HAP-1 (cell line): ENCODE measurements at regions not wholly inside any gene's neighbourhood (a gene's known extent, or its start where the extent isn't known, plus 50 kb on each side); places are given as distances from the start of the nearest gene placed in this dataset.
"Not testable (repeated sequence)": the region's sequence is repeated elsewhere in the genome, so short reads cannot be mapped to it uniquely, and the experiment has no call there.

ENCODE experiments used
- DNase-seq, 2 experiments: peaks; one replicate each; pipeline ENCODE4 v3.0.0-alpha.2; 2016 to 2020; ENCODE audit warnings: low spot score in 2 of 2
- H3K27me3 ChIP-seq: fragments of 250-450 bp; sonication (Bioruptor Pico); 2 replicates; pipeline ENCODE4 v1.5.1; 2020; ENCODE audit warnings: low read depth, mild to moderate bottlenecking, moderate library complexity
- H3K36me3 ChIP-seq: fragments of 250-450 bp; sonication (Bioruptor Pico); replicated peaks from 2 replicates; pipeline ENCODE4 v1.5.1; 2020; ENCODE audit warnings: mild to moderate bottlenecking
- H3K4me1 ChIP-seq: fragments of 250-450 bp; sonication (Bioruptor Pico); 2 replicates; pipeline ENCODE4 v1.5.1; 2020; ENCODE audit warnings: mild to moderate bottlenecking
- H3K4me3 ChIP-seq: fragments of 250-450 bp; sonication (Bioruptor Pico); 2 replicates; pipeline ENCODE4 v1.5.1; 2020; ENCODE audit warnings: mild to moderate bottlenecking, moderate library complexity
- H3K9me3 ChIP-seq: fragments of 250-450 bp; sonication (Bioruptor Pico); 2 replicates; pipeline ENCODE4 v1.5.1; 2020; ENCODE audit warnings: mild to moderate bottlenecking, moderate library complexity
- in situ Hi-C: fragments of 300-500 bp; cut with MboI; formaldehyde crosslinking; loops from 3 replicates; pipeline ENCODE4 v1.14.3; 2020; ENCODE audit warnings: low sequenced_read_pairs, inconsistent platforms, mixed read lengths

DNA sequence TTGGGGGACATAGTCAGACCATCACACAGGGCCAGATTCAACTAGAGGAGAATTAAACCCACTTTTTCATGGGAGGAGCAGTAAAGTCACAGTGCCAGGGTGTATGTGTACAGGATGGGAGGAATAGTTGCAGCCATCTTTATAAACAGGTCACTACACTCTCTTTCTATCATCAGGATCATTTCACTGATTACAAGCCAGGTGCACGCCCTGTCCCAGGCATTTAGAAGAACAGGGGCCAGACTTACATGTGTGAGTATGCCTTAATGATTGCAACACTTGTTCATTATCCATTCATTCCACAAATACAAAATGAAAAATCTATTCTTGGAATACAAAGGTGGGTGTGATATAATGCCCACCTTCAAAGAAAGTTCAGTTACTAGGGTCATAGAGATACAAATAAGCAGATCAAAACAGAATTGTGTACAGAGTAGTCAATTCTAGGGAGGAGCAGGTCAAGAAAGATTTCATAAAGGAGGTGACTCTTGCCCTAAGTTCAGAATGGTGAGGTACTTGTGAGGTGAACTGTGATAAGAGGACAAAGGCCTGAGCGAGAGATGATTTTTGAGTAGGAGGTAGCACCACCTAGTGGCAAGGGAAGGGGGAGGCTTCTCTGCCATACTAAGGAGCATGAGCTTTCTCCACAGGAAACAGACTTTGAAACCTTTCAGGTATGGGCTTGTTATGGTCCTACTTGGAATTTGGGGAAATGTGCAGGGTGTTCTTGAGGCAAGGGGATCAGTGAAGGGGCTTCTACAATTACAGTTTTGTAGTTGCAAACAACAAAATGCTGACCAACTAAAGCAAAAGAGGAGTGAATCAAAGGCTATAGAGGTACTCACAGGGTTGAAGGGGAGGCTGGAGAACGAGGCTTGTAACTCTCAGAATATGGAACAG is 156.3 kb downstream of the SUCLG1 start:
- no peaks in the 10 kb centered on the region; the same call in 1 of the 2 replicates for H3K9me3 ChIP-seq
- H3K4me1 ChIP-seq: peaks cover 2% of the 10 kb centered on the region
- no peaks in the 10 kb centered on the region for H3K36me3 ChIP-seq
- in situ Hi-C loops: no loop called here
- peak; percentile 65 to 72 for DNase-seq
- no peak overlapping the region for H3K4me3 ChIP-seq
- H3K27me3 ChIP-seq: no peaks in the 10 kb centered on the region

DNA sequence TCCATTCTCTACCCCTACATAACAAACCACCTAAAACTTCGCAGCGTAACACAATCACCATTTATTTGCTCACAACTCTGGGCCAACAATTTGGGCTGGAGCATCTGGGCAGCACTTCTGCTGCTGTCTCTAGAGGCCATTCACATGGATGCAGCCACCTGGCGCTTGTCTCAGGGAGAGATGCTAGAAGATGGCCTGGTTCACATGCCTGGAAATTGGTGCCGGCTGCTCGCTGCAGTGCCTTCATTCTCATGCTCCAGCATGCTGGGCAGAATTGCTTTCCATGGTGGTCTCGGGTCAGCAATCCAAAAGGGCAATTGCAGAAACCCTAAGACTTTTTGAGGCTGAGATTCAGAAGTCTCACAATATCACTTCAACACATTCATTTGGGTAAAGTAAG is 157.4 kb downstream of the SUCLG1 start:
- Histone ChIP-seq H3K27me3 (no peaks in the 10 kb centered on the region), H3K9me3 (no peaks in the 10 kb centered on the region; the same call in 1 of the 2 replicates), H3K36me3 (no peaks in the 10 kb centered on the region), H3K4me3 (no peak overlapping the region), H3K4me1 (peaks cover 10% of the 10 kb centered on the region)
- in situ Hi-C loops: no loop called here
- no peak for DNase-seq

DNA sequence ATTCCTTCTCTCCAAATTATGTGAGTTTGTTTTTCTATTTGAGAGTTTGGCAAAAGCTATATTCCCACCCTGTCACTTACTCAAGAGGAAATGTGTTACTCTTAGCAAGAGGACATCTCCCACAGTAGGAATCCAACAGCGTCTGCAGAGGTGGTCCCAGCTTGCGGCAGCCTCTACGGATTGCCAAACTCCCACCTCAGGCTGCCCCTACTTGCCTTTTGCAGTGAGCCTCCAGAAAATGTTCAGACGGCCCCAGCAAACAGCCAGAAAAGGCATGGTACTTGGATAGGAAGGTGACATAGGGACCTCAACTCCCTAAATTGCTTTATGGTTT is 158.4 kb downstream of the SUCLG1 start:
- Histone ChIP-seq H3K9me3 (no peaks in the 10 kb centered on the region; the same call in 1 of the 2 replicates), H3K27me3 (no peaks in the 10 kb centered on the region), H3K4me3 (no peak overlapping the region), H3K36me3 (no peaks in the 10 kb centered on the region), H3K4me1 (peaks cover 10% of the 10 kb centered on the region)
- no peak for DNase-seq
- in situ Hi-C loops: no loop called here

DNA sequence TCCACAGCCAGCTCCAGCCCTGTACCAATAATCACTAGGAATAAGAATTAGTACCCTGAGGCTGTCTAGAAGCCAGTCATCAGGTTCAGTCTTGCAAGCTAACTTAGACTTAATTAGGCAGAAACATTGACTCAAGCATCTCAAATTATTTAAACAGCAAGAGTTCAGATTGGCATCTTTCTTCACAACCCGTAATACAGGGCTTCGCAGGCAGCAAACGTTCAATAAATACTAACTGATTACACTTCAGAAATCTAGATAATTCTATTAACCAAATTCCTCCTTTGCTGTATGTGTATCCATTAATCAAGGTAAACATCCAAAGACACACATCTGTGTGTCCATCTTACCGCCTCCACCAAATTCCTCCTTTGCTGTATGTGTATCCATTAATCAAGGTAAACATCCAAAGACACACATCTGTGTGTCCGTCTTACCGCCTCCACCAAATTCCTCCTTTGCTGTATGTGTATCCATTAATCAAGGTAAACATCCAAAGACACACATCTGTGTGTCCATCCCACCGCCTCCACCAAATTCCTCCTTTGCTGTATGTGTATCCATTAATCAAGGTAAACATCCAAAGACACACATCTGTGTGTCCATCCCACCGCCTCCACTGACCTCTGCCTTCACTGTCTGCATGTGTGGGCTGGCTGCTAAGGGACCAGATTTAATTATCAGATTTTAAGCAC is 158.9 kb downstream of the SUCLG1 start:
- peaks cover 10% of the 10 kb centered on the region for H3K4me1 ChIP-seq
- H3K36me3 ChIP-seq, in situ Hi-C loops, H3K27me3 ChIP-seq, DNase-seq, H3K4me3 ChIP-seq, H3K9me3 ChIP-seq: not testable (repeated sequence)

DNA sequence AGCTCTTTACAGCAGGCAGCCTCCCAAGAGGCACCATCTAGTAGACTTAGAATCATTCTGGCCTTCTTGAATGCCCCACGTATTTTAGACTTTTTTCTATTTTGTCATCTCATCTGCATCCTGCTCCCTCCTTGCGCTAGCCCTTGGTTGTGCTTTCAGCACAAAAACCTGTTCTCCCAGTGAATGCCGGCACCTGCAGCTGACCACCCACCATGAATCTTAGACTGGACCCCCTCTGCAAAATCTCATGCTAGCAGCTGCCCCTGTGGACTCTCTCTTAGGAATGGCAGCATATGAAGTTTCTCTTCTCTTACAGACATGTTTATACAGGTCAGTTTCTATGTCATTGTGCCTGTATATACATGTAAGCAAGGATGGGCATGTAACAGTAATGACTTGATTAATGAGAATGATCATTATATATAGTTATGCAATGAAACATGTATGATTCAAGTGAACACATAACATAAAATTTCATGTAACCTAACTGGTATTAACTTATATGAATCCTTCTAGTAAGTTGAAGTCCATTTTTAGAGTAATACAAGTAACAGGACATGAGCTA is 159.8 kb downstream of the SUCLG1 start:
- in situ Hi-C loops: loop anchor here (10.0 kb wide), 1 partner anchor 274 kb away; no protein-coding TSS in a partner anchor
- peaks cover 10% of the 10 kb centered on the region for H3K4me1 ChIP-seq
- no peaks in the 10 kb centered on the region for H3K9me3 ChIP-seq
- no peak overlapping the region for H3K4me3 ChIP-seq
- no peaks in the 10 kb centered on the region for H3K27me3 ChIP-seq
- H3K36me3 ChIP-seq: no peaks in the 10 kb centered on the region
- no peak for DNase-seq

DNA sequence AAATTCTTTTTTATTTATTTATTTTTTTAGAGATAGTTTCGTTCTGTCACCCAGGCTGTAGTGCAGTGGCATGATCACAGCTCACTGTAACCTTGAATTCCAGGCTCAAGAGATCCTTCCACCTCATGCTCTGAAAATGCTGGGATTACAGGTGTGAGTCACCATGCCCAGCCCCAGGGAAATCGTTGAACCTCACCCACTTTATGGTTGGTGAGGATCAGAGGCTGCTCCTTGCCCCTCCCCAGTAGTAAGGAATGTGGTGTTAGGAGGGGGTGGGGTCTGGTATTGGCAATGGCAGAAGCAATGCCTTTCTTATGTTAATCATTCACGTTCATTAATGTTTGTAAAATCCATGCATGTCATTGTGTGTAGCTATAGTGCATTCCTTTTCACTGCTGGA is 161.9 kb downstream of the SUCLG1 start:
- Histone ChIP-seq H3K4me3 (no peak overlapping the region), H3K36me3 (no peaks in the 10 kb centered on the region), H3K27me3 (no peaks in the 10 kb centered on the region), H3K4me1 (peaks cover 10% of the 10 kb centered on the region), H3K9me3 (no peaks in the 10 kb centered on the region)
- in situ Hi-C loops: loop anchor here (10.0 kb wide), 1 partner anchor 272 kb away; no protein-coding TSS in a partner anchor
- peak; percentile 61 to 72 for DNase-seq

DNA sequence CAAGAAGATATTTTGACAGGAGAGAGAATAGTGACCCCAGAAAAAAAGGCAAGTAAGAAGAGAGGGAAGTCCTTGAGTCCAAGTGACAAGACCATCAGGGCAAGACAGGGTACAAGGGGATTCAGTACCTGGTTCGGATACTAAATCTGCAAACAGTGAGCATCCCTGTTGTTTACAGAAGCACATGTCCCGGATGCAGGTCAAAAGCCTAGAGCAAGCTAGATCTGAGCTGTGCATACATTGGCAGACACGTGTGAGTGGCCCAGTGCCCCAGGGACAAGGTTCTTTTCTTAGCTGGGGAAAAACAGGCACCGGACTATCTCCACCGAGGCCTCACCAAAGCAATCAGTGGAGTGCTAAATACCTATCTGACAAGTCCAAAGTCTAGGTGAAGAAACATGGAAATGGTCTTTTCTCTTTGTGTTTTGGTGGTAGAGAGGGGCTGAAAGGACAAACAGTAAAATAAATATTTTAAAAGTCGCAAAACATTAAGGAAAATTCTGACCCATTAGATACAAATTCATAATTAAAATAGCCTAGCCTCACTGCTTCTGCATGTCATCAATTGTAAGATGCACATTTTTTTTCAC is 165.2 kb downstream of the SUCLG1 start:
- Histone ChIP-seq H3K9me3 (no peaks in the 10 kb centered on the region), H3K4me1 (peaks cover 10% of the 10 kb centered on the region), H3K36me3 (no peaks in the 10 kb centered on the region), H3K4me3 (no peak overlapping the region), H3K27me3 (no peaks in the 10 kb centered on the region)
- no peak for DNase-seq
- in situ Hi-C loops: loop anchor here (10.0 kb wide), 1 partner anchor 269 kb away; no protein-coding TSS in a partner anchor

DNA sequence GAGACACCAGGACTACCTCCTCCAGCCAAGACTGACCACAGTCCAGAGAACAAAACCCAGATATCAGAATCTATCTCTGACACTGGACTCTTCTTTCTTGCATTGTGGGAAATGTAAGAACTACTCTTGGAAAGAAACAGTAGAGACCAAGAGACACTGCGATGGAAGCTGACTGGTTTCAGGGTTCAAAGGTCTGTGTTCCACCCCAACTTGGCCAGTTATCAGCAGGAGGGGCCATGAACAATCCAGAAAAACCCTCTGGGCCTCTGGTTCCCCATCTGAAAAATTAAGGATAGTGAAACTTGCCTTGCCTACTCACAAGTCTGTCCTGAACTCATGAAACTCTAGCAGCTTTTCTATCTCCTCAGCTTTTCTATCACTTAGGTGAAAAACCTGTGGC is 166.5 kb downstream of the SUCLG1 start:
- DNase-seq: no peak
- Histone ChIP-seq H3K36me3 (no peaks in the 10 kb centered on the region), H3K9me3 (no peaks in the 10 kb centered on the region), H3K4me3 (no peak overlapping the region), H3K4me1 (peaks cover 6% of the 10 kb centered on the region), H3K27me3 (no peaks in the 10 kb centered on the region)
- in situ Hi-C loops: loop anchor here (10.0 kb wide), 1 partner anchor 268 kb away; no protein-coding TSS in a partner anchor

DNA sequence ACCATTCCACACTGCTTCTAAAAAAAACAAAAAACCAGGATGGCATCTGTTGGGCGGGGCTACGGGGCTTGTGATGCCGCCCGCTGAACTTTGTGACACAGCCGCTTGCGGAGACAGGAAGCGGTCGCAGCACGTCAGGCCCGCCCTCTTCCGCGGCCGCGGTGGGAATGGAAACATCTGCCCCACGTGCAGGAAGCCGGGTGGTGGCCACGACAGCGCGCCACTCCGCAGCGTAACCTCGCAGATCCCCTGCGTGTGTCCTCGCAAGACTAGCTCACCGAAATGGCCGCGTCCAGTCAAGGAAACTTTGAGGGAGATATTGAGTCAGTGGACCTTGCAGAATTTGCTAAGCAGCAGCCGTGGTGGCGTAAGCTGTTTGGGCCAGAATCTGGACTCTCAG is 168.5 kb downstream of the SUCLG1 start:
- H3K4me3 ChIP-seq: no peak overlapping the region
- H3K4me1 ChIP-seq: no peaks in the 10 kb centered on the region
- no peaks in the 10 kb centered on the region for H3K36me3 ChIP-seq
- in situ Hi-C loops: loop anchor here (10.0 kb wide), 1 partner anchor 266 kb away; no protein-coding TSS in a partner anchor
- H3K27me3 ChIP-seq: no peaks in the 10 kb centered on the region
- DNase-seq: no peak
- H3K9me3 ChIP-seq: no peaks in the 10 kb centered on the region

DNA sequence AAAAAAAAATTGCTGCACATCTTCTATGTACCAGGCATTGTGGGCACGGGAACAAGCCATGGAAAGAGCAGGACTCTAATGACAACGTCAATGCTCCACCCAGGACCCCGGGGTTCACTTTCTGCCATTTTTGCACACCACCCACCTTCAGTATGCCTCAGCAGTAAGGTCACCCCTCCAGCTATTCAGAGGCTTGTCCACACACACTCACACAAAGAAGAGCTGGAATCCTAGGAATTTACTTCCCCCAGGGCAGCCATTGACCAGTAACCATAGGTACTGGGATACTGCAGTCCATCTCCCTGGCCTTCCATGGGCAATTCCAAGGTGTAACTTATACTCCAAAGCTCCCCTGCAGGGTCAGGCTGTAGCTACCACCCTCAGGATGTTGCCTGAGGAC is 170.8 kb downstream of the SUCLG1 start:
- H3K4me1 ChIP-seq: no peaks in the 10 kb centered on the region
- in situ Hi-C loops: no loop called here
- H3K4me3 ChIP-seq: no peak overlapping the region
- H3K9me3 ChIP-seq: no peaks in the 10 kb centered on the region
- DNase-seq: no peak
- no peaks in the 10 kb centered on the region for H3K27me3 ChIP-seq
- no peaks in the 10 kb centered on the region for H3K36me3 ChIP-seq

DNA sequence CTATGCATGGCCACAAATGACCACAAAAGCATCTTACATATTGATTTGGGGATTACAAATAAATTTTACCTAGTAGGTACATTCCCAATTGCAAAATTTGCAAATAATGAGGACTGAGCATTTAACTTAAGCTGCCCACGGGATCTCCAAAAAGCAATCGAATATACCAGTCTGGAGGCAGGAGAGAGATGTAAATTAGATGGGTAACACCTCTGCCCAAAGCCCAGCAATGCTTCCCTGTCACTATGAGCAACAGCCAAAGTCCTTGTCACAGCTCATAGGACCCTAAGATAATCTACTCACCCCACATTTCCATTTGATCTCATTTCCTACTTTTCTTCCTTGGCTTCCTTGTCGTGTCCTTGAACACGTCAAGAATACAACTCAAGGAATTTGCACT is 172.2 kb downstream of the SUCLG1 start:
- H3K4me3 ChIP-seq: no peak overlapping the region
- no peaks in the 10 kb centered on the region for H3K36me3 ChIP-seq
- in situ Hi-C loops: no loop called here
- H3K27me3 ChIP-seq: no peaks in the 10 kb centered on the region
- no peaks in the 10 kb centered on the region for H3K4me1 ChIP-seq
- H3K9me3 ChIP-seq: no peaks in the 10 kb centered on the region
- no peak for DNase-seq

DNA sequence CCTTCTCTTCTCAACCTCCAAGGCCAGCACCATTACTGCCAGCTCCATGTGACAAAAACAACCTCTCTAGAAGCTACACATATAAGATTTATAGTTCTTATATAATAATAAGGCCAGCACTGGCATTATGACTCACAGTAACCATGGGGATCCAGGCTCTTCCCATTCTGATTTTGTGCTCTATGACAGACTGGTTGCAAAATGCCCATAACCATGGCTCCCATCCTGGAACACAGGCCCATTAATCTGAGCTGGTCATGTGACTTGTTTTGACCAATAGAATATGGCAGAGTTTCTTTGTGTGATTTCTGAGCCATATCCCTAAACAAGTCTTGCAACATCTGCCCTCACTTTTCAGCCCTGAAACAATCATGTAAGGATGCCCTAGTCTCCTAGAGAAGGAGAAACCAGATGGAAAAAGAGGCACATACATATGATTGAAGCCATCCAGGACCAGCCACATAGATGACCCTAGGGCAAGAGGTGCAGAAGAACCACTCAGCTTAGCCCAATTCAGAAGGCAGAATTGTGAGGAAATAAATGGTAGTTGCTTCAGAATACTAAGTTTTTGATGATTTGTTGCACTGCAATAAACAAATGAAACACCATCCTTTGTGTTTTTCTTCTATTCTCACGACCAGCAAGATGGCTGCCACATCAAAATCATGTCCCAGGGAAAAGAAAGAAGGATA is 173.9 kb downstream of the SUCLG1 start:
- in situ Hi-C loops: no loop called here
- H3K9me3 ChIP-seq: no peaks in the 10 kb centered on the region
- H3K36me3 ChIP-seq: no peaks in the 10 kb centered on the region
- H3K4me1 ChIP-seq: no peaks in the 10 kb centered on the region
- DNase-seq: no peak
- no peaks in the 10 kb centered on the region for H3K27me3 ChIP-seq
- no peak overlapping the region for H3K4me3 ChIP-seq

DNA sequence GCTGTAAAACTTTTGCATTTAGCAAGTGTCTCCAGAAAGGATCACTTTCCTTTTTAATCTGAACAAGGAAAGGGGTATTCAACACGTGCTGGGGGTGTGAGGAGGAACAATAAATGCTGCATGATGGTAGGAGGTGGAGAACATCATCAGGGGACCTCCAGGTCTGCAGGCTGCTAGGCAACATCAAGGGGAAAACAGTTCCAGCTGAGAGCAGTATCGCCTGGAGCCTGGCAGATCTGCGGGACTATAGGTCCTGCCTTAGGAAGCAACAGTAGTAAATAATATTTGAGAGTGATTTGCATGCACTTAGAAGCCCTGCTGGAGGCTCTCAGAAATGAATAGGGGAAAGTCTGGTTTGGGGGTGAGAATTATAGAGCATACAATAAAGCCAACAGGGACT is 175.6 kb downstream of the SUCLG1 start:
- Histone ChIP-seq H3K4me3 (no peak overlapping the region), H3K9me3 (no peaks in the 10 kb centered on the region), H3K36me3 (no peaks in the 10 kb centered on the region), H3K27me3 (no peaks in the 10 kb centered on the region), H3K4me1 (no peaks in the 10 kb centered on the region)
- in situ Hi-C loops: no loop called here
- no peak for DNase-seq
